OCI-LY3 (cell line): ENCODE measurements at regions not wholly inside any gene's neighbourhood (a gene's known extent, or its start where the extent isn't known, plus 50 kb on each side); places are given as distances from the start of the nearest gene placed in this dataset.

Experiments
- CTCF ChIP-seq: fragments of 200-600, 300-600 bp; sonication (generic); IDR thresholded peaks from 2 replicates; pipeline ENCODE4 v1.5.1; 2014; ENCODE audit warnings: antibody characterized with exemption, low read length, low read depth
- EZH2phosphoT487 ChIP-seq: fragments of 200-600 bp; shearing (Covaris generic); IDR thresholded peaks from 2 replicates; pipeline ENCODE4 v1.6.1; 2018; ENCODE audit warnings: antibody characterized with exemption, mixed run types, low read depth

- TF ChIP-seq CTCF (no peak), EZH2phosphoT487 (no peak)
Measured at GRCh38 chr3:59444676-59445075, 394.9 kb upstream of the CFAP20DC start.
